HTR-8/SVneo (cell line): ENCODE measurements at regions not wholly inside any gene's neighbourhood (a gene's known extent, or its start where the extent isn't known, plus 50 kb on each side); places are given as distances from the start of the nearest gene placed in this dataset.
A peak's percentile ranks its signal among the peaks of the same experiment; 100 is the strongest.
"Not testable (repeated sequence)": the region's sequence is repeated elsewhere in the genome, so short reads cannot be mapped to it uniquely, and the experiment has no call there.

Experiments used
- DNase-seq: peaks from one replicate; pipeline ENCODE4 v3.0.0; 2011; ENCODE audit warnings: low spot score, mixed read lengths; ENCODE audit not compliant: insufficient read length
- FAIRE-seq: peaks from 2 replicates; lab custom pipeline; 2011; peaks lifted over from hg19 to GRCh38; lab: Jason Lieb, UNC

- not testable (repeated sequence) for FAIRE-seq, DNase-seq
Measured at GRCh38 chr2:89938756-89939155, 1247.3 kb downstream of the RPIA start.

GRCh38 chr2:89944267-89944666 is 1252.8 kb downstream of the RPIA start:
- not testable (repeated sequence) for FAIRE-seq

GRCh38 chr2:89945004-89945616 is 1253.6 kb downstream of the RPIA start:
- not testable (repeated sequence) for DNase-seq
- peak; percentile 49 for FAIRE-seq

More at GRCh38 chr2:89944267-89944666, 1252.8 kb downstream of the RPIA start:
- DNase-seq = not testable (repeated sequence)

GRCh38 chr2:89947208-89947815 is 1255.8 kb downstream of the RPIA start:
- FAIRE-seq, DNase-seq: not testable (repeated sequence)

- not testable (repeated sequence) for DNase-seq, FAIRE-seq
Measured at GRCh38 chr2:89948102-89948501, 1256.6 kb downstream of the RPIA start.

- DNase-seq, FAIRE-seq: not testable (repeated sequence)
Measured at GRCh38 chr2:89950807-89951206, 1259.3 kb downstream of the RPIA start.

GRCh38 chr2:89957236-89957635 is 1265.8 kb downstream of the RPIA start:
- not testable (repeated sequence) for DNase-seq
- FAIRE-seq = peak; percentile 72

- not testable (repeated sequence) for FAIRE-seq, DNase-seq
Measured at GRCh38 chr2:89959729-89960378, 1268.4 kb downstream of the RPIA start.

- not testable (repeated sequence) for DNase-seq
- FAIRE-seq = peak; percentile 13
Measured at GRCh38 chr2:89960570-89960969, 1269.1 kb downstream of the RPIA start.

GRCh38 chr2:89968567-89968966 is 1277.1 kb downstream of the RPIA start:
- FAIRE-seq, DNase-seq: not testable (repeated sequence)

- FAIRE-seq, DNase-seq: not testable (repeated sequence)
Measured at GRCh38 chr2:89969190-89969589, 1277.7 kb downstream of the RPIA start.

GRCh38 chr2:89973849-89974248 is 1282.4 kb downstream of the RPIA start:
- FAIRE-seq, DNase-seq: not testable (repeated sequence)

- not testable (repeated sequence) for DNase-seq, FAIRE-seq
Measured at GRCh38 chr2:89979826-89980537, 1288.5 kb downstream of the RPIA start.

- not testable (repeated sequence) for FAIRE-seq, DNase-seq
Measured at GRCh38 chr2:89982246-89982645, 1290.8 kb downstream of the RPIA start.

- DNase-seq, FAIRE-seq: not testable (repeated sequence)
Measured at GRCh38 chr2:89985650-89986049, 1294.2 kb downstream of the RPIA start.

- DNase-seq, FAIRE-seq: not testable (repeated sequence)
Measured at GRCh38 chr2:89986532-89986931, 1295.1 kb downstream of the RPIA start.

GRCh38 chr2:89996779-89997178 is 1305.3 kb downstream of the RPIA start:
- not testable (repeated sequence) for DNase-seq, FAIRE-seq

- not testable (repeated sequence) for DNase-seq, FAIRE-seq
Measured at GRCh38 chr2:90004553-90004952, 1313.1 kb downstream of the RPIA start.

- DNase-seq, FAIRE-seq: not testable (repeated sequence)
Measured at GRCh38 chr2:90010442-90011100, 1319.1 kb downstream of the RPIA start.

GRCh38 chr2:90011101-90011443 is 1319.6 kb downstream of the RPIA start:
- DNase-seq, FAIRE-seq: not testable (repeated sequence)
